Mononuclear cell (primary cell): ENCODE measurements at regions not wholly inside any gene's neighbourhood (a gene's known extent, or its start where the extent isn't known, plus 50 kb on each side); places are given as distances from the start of the nearest gene placed in this dataset.

Source experiments
- H3K27me3 ChIP-seq: 2 replicates; pipeline ENCODE4 v1.6.0; 2011; ENCODE audit warnings: low read length, control low read depth; ENCODE audit not compliant: insufficient read depth
- H3K4me1 ChIP-seq: 2 replicates; pipeline ENCODE4 v1.5.1; 2011; ENCODE audit warnings: mild to moderate bottlenecking, low read length, control low read depth; ENCODE audit not compliant: insufficient read depth
- H3K4me3 ChIP-seq: 2 replicates; pipeline ENCODE4 v1.5.1; 2011; ENCODE audit warnings: mild to moderate bottlenecking, low read length, moderate library complexity
- H3K9me3 ChIP-seq: 2 replicates; pipeline ENCODE4 v1.5.1; 2011; ENCODE audit warnings: low read depth, mild to moderate bottlenecking, control low read depth, low read length

GRCh38 chr14:100654025-100654813 lies 67.0 kb upstream of the BEGAIN start:
- Histone ChIP-seq H3K4me1 (peaks cover 4% of the 10 kb centered on the region), H3K4me3 (no peak overlapping the region), H3K9me3 (no peaks in the 10 kb centered on the region), H3K27me3 (peaks cover 6% of the 10 kb centered on the region)

GRCh38 chr14:100654814-100655740 lies 67.9 kb upstream of the BEGAIN start:
- Histone ChIP-seq H3K4me3 (no peak overlapping the region), H3K4me1 (peaks cover 4% of the 10 kb centered on the region), H3K9me3 (no peaks in the 10 kb centered on the region), H3K27me3 (peaks cover 6% of the 10 kb centered on the region)

DNA sequence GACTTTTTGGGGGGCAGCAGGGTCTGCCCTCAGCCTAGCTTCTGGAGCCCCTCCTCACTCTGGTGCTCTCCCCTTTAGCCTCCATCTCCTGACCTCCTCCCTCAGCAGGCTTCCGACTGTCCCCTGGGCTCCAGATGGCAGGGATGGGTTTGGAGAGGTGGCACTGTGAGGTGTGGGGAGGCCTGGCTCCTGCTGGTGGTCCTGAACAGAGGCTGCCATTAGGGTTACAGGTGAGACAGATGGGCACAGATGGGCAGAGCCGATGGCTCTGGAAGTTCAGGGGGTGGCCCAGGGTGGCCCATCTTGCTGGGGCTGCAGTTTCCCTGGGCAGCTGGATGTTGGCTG lies 68.5 kb upstream of the BEGAIN start:
- no peaks in the 10 kb centered on the region for H3K9me3 ChIP-seq
- peaks cover 4% of the 10 kb centered on the region for H3K4me1 ChIP-seq
- H3K4me3 ChIP-seq, result no peak overlapping the region
- peaks cover 6% of the 10 kb centered on the region for H3K27me3 ChIP-seq

DNA sequence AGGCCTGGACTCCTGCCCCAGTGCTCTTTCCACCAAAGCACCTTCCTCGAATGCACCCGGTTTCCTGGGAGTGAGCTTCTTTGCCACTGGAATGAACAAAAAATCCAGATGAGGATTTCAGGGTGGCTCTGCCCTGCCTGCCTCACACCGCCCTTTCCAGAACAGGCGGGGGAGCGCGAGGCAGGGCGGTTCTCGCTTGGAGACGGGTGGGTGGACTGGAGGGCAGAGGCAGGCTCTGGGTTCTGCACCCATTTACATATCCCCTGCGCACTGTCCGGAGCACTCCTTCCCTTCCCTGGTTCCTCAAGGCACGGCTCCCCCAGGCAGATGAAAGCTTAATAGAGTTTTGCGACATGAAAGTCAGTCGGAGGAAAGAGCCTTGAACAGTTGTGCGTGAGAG lies 69.7 kb upstream of the DLK1 start:
- Histone ChIP-seq H3K4me3 (no peak overlapping the region), H3K9me3 (no peaks in the 10 kb centered on the region), H3K27me3 (peaks cover 6% of the 10 kb centered on the region), H3K4me1 (peaks cover 4% of the 10 kb centered on the region)

DNA sequence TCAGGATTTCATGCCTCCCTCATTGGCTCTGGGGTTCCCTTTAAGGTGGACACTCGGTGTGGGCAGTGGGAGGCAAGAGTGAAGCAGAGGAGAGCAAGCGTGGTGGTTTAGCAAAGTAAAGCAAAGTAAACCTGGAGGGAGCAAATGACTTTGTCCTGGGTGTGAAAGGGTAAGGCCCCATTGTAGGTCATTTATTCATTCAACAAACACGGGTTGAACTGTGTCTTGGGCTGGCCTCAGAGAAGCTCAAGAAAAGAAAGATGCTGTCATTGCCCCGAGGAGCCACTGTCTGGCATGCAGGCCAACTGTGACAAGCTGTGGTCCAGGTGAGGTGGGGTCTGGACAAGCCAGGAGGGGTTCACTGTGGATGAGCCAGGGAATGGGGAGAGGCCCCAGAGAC lies 68.9 kb upstream of the DLK1 start:
- Histone ChIP-seq H3K9me3 (no peaks in the 10 kb centered on the region), H3K27me3 (peaks cover 6% of the 10 kb centered on the region), H3K4me3 (no peak overlapping the region), H3K4me1 (peaks cover 6% of the 10 kb centered on the region)

DNA sequence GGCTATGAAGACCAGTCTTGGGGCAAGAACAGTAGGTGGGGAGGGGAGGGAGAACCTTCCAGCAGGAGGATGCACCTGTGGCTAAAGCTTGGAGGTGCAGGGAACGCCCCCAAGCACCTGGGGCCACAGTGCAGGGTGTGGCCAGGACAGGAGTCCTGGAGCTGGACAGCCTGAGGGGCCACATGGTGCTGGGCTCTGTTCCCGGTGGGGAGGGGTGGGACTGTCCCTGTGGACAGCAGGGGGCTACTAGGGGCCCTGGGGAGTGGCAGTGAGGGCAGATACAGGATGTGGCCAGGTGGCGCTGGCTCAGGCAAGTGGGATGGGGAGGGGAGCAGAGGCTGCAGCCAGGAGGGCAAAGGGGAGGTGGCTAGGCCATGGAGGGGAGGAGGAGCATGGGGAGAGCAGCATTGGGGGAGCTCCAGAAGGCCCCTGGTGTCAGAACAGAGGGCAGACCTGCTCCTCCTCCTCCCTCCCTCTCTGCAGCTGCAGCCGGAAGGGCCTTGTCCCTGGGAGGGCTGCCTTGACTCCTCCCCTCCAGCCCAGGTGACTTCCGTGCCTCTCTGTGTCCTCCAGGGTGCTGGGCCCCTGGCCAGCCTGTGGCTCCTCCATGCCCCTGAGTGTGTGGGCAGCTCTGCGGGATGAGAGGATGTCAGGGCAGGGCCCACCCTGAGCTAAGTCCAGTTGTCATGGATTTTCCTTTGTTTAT lies 68.4 kb upstream of the DLK1 start:
- peaks cover 11% of the 10 kb centered on the region for H3K4me1 ChIP-seq
- no peak overlapping the region for H3K4me3 ChIP-seq
- H3K27me3 ChIP-seq, result peaks cover 6% of the 10 kb centered on the region
- H3K9me3 ChIP-seq, result no peaks in the 10 kb centered on the region

DNA sequence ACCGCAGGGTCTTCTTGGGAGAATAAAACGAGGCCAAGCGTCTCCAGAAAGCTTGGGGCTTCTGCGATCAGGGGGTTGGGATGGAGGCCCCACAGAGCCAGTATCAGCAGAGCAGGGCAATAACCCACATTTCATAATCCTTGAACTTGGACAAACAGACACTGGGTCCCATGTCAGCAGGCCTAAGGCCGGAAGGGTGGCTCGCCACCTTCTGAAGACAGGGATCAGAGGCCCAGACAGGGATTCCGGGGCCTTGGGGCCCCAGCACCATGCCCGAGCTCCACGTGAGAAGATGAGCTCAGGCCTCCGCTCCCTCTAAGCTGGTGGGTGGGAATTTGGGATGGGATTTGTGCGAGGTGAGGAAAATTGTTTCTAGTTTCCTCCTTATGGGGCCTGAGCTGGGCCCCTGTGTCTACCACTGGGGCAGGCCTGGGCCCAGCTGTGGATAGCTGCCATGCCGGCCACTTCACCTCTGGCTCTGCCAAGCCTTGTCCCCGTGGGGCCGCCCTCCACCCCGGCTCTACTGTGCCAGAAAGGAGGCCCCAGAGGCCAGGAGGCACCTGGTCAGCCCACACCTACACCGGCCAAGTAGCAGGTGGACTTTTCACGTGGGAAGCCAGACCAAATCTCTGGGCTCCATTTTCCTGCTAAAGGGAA lies 67.2 kb upstream of the DLK1 start:
- no peaks in the 10 kb centered on the region for H3K9me3 ChIP-seq
- peaks cover under 1% of the 10 kb centered on the region for H3K27me3 ChIP-seq
- peaks cover 10% of the 10 kb centered on the region for H3K4me1 ChIP-seq
- H3K4me3 ChIP-seq, result no peak overlapping the region

GRCh38 chr14:100660498-100660881 lies 66.2 kb upstream of the DLK1 start:
- H3K9me3 ChIP-seq, result no peaks in the 10 kb centered on the region
- no peaks in the 10 kb centered on the region for H3K27me3 ChIP-seq
- H3K4me1 ChIP-seq, result peaks cover 6% of the 10 kb centered on the region
- no peak overlapping the region for H3K4me3 ChIP-seq

DNA sequence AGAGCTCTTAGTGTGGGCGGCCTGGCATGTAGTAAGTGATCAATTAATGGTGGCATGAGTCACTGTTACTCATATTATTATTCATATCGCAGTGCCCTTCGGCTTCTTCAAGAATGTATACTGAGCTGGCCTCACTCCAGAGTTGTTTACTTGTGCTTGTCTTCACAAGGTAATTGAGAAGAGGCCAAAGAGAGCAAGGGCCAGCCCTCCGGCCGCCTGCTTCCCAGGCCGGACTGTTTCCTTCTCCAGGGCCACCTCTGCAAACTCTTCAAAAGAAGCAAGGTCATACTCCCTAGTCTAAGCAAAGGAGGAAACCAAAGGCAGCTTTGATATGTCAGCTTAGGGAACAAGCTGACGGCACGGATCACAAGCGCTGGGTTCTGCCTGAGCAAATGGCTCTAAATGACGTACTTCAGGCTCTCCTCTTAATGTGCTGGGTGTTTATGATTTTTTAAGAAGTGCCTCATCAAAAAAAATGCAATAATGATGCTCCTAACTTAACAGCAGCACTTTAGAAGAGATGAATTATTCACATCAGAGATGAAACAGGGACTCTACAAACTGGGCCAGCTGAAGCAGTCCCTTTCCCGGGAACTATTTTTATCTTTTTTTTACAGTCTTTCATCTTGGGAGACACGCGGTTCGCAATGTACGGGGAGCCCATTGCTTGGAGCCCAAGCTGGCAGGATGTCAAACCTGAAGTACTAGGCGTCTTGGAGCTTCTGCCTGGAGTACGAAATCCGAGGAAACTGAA lies 65.6 kb upstream of the DLK1 start:
- Histone ChIP-seq H3K9me3 (no peaks in the 10 kb centered on the region), H3K4me1 (peaks cover 6% of the 10 kb centered on the region), H3K27me3 (no peaks in the 10 kb centered on the region), H3K4me3 (no peak overlapping the region)

GRCh38 chr14:100662879-100663760 lies 63.6 kb upstream of the DLK1 start:
- Histone ChIP-seq H3K4me1 (peaks cover 6% of the 10 kb centered on the region), H3K9me3 (no peaks in the 10 kb centered on the region), H3K27me3 (no peaks in the 10 kb centered on the region), H3K4me3 (no peak overlapping the region)

DNA sequence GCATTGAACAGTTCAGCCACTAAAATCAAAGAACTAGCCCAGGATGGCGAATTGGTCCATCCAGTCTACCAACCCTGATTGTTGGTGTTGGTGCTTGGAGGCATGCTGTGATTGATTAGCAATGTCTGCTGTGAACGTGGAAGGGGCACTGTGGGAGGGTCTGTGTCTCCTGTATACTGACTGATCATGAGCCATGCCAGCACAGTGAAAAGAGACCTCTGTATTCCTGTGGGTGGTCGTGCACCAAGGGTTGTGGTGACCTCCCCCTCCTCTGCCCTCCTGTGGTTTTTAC lies 63.0 kb upstream of the DLK1 start:
- no peak overlapping the region for H3K4me3 ChIP-seq
- H3K27me3 ChIP-seq, result no peaks in the 10 kb centered on the region
- H3K4me1 ChIP-seq, result peaks cover 6% of the 10 kb centered on the region
- no peaks in the 10 kb centered on the region for H3K9me3 ChIP-seq

GRCh38 chr14:100664231-100664630 lies 62.5 kb upstream of the DLK1 start:
- H3K4me1 ChIP-seq, result peaks cover 6% of the 10 kb centered on the region
- H3K4me3 ChIP-seq, result no peak overlapping the region
- H3K27me3 ChIP-seq, result no peaks in the 10 kb centered on the region
- H3K9me3 ChIP-seq, result no peaks in the 10 kb centered on the region

DNA sequence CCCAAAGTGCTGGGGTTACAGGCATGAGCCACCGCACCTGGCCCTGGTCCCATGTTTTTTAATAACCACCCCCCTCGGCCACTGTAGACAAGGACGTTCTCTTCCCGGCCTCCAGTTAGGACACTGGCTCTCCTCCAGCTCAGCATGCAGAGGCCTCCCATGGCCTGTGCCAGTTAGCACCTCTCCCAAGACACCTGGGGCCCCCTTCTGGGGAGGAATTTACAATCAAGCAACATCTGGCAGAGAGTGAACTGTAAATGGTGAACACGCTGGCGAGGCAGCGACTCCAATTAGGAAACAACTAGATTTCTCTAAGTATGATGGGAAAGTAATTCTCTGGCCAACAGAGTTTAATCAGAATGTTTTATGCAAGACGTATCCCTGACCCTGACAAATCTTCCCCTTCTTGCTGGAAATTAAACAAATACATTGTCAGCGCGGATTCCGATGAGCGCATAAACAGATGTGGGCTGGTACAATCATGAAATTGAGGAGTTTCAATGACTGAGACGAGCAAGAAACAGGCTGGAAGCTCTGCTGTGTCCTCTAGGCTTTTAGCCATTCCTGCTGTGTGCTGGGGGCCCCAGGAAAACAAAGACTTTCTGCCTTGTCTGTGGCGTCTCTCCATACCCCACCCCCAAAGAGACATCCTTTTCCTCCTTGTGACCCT lies 61.7 kb upstream of the DLK1 start:
- Histone ChIP-seq H3K4me1 (peaks cover 6% of the 10 kb centered on the region), H3K4me3 (no peak overlapping the region), H3K27me3 (no peaks in the 10 kb centered on the region), H3K9me3 (no peaks in the 10 kb centered on the region)
